ENCODE measurements at regions not wholly inside any gene's neighbourhood (a gene's known extent, or its start where the extent isn't known, plus 50 kb on each side); places are given as distances from the start of the nearest gene placed in this dataset.

- H3K9ac ChIP-seq: no peak overlapping the region
- no peaks in the 10 kb centered on the region for H3K4me1 ChIP-seq (ENCODE audit: insufficient read depth)
- no peaks in the 10 kb centered on the region for H3K27me3 ChIP-seq (replicated peaks; ENCODE audit: insufficient read depth)
- no peak for DNase-seq
- H2AFZ ChIP-seq: no peak overlapping the region
- H3K36me3 ChIP-seq (ENCODE audit: low read depth): no peaks in the 10 kb centered on the region
- 2 to 3% methylated on average over 3 of the region's 3 CpGs for WGBS, 2 experiments (ENCODE audit: low coverage in 1 of 2, low lambda C conversion rate in 2 of 2, missing lambda C conversion rate in 2 of 2)
- no peak overlapping the region for H3K4me2 ChIP-seq (ENCODE audit: unreplicated experiment)
- H3K79me2 ChIP-seq (ENCODE audit: insufficient read depth): no peaks in the 10 kb centered on the region
- H3K9me3 ChIP-seq (ENCODE audit: low read depth): no peaks in the 10 kb centered on the region
- TF ChIP-seq EZH2phosphoT487 (IDR thresholded peaks at IDR 0.05; ENCODE audit: insufficient read depth, low read depth) (no peak), EZH2 (IDR thresholded peaks at IDR 0.05; ENCODE audit: insufficient read depth, poor library complexity, severe bottlenecking) (no peak)
- no peaks in the 10 kb centered on the region for H3K9me2 ChIP-seq (ENCODE audit: insufficient read depth)
- H4K20me1 ChIP-seq (ENCODE audit: insufficient read depth): no peaks in the 10 kb centered on the region
- in situ Hi-C loops (cut with MboI): no loop called here
- H3K4me3 ChIP-seq: no peak overlapping the region
- H3F3A ChIP-seq (ENCODE audit: insufficient read depth): no peaks in the 10 kb centered on the region
- no peak overlapping the region for H3K27ac ChIP-seq
Measured at GRCh38 chr21:24025101-24025500, 1582.2 kb downstream of the MRPL39 start.

DNA sequence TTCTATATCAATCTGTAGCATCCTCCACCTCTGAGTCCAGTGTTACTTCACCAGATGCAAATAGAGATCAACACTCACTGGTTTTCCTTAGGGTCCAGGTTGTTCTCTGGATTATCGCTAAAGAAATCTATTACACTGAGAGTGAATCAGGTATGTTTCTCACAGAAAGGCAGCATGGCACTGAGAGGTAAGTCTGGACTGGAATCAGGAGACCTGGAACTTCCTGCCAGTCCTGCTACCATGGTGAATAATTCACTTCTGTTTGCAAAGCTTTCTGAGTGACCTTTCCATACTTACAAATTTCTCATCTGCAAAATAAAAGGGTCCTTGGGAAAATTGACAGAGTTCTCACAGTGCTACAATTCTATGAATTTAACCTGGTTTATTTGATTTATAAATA is 1583.3 kb downstream of the MRPL39 start:
- H3K79me2 ChIP-seq (ENCODE audit: insufficient read depth): no peaks in the 10 kb centered on the region
- 50 to 68% methylated on average over 1 of the region's 1 CpG for WGBS, 2 experiments (ENCODE audit: low coverage in 1 of 2, low lambda C conversion rate in 2 of 2, missing lambda C conversion rate in 2 of 2)
- H3K4me2 ChIP-seq (ENCODE audit: unreplicated experiment): no peak overlapping the region
- no peak overlapping the region for H2AFZ ChIP-seq
- H3K27ac ChIP-seq: no peak overlapping the region
- no peaks in the 10 kb centered on the region for H3K9me3 ChIP-seq (ENCODE audit: low read depth)
- H3K4me3 ChIP-seq: no peak overlapping the region
- in situ Hi-C loops (cut with MboI): no loop called here
- TF ChIP-seq EZH2 (IDR thresholded peaks at IDR 0.05; ENCODE audit: insufficient read depth, poor library complexity, severe bottlenecking): no peak
- no peak for TF ChIP-seq EZH2phosphoT487 (IDR thresholded peaks at IDR 0.05; ENCODE audit: insufficient read depth, low read depth)
- no peaks in the 10 kb centered on the region for H3F3A ChIP-seq (ENCODE audit: insufficient read depth)
- no peak overlapping the region for H3K9ac ChIP-seq
- H3K27me3 ChIP-seq (replicated peaks; ENCODE audit: insufficient read depth): no peaks in the 10 kb centered on the region
- H3K4me1 ChIP-seq (ENCODE audit: insufficient read depth): no peaks in the 10 kb centered on the region
- no peaks in the 10 kb centered on the region for H3K9me2 ChIP-seq (ENCODE audit: insufficient read depth)
- no peaks in the 10 kb centered on the region for H3K36me3 ChIP-seq (ENCODE audit: low read depth)
- no peaks in the 10 kb centered on the region for H4K20me1 ChIP-seq (ENCODE audit: insufficient read depth)
- DNase-seq: no peak

- Histone ChIP-seq H4K20me1 (ENCODE audit: insufficient read depth) (no peaks in the 10 kb centered on the region), H3K9me2 (ENCODE audit: insufficient read depth) (no peaks in the 10 kb centered on the region), H3K9me3 (ENCODE audit: low read depth) (no peaks in the 10 kb centered on the region), H2AFZ (no peak overlapping the region), H3F3A (ENCODE audit: insufficient read depth) (no peaks in the 10 kb centered on the region), H3K79me2 (ENCODE audit: insufficient read depth) (no peaks in the 10 kb centered on the region), H3K36me3 (ENCODE audit: low read depth) (no peaks in the 10 kb centered on the region), H3K4me3 (no peak overlapping the region), H3K27me3 (replicated peaks; ENCODE audit: insufficient read depth) (no peaks in the 10 kb centered on the region), H3K4me2 (ENCODE audit: unreplicated experiment) (no peak overlapping the region), H3K4me1 (ENCODE audit: insufficient read depth) (no peaks in the 10 kb centered on the region), H3K27ac (no peak overlapping the region), H3K9ac (no peak overlapping the region)
- in situ Hi-C loops (cut with MboI): no loop called here
- WGBS, 2 experiments (ENCODE audit: low coverage in 1 of 2, low lambda C conversion rate in 2 of 2, missing lambda C conversion rate in 2 of 2): 0 to 3% methylated on average over 3 of the region's 3 CpGs
- no peak for TF ChIP-seq EZH2phosphoT487 (IDR thresholded peaks at IDR 0.05; ENCODE audit: insufficient read depth, low read depth)
- TF ChIP-seq EZH2 (IDR thresholded peaks at IDR 0.05; ENCODE audit: insufficient read depth, poor library complexity, severe bottlenecking): no peak
- DNase-seq: no peak
Measured at GRCh38 chr21:24023402-24023801, 1583.9 kb downstream of the MRPL39 start.

GRCh38 chr21:24014381-24014780 is 1592.9 kb downstream of the MRPL39 start:
- Histone ChIP-seq H2AFZ (no peak overlapping the region), H3F3A (ENCODE audit: insufficient read depth) (no peaks in the 10 kb centered on the region), H3K9ac (no peak overlapping the region), H3K27ac (no peak overlapping the region), H3K4me2 (ENCODE audit: unreplicated experiment) (no peak overlapping the region), H3K9me2 (ENCODE audit: insufficient read depth) (no peaks in the 10 kb centered on the region), H3K79me2 (ENCODE audit: insufficient read depth) (no peaks in the 10 kb centered on the region), H3K4me1 (ENCODE audit: insufficient read depth) (no peaks in the 10 kb centered on the region), H3K4me3 (no peak overlapping the region), H3K36me3 (ENCODE audit: low read depth) (no peaks in the 10 kb centered on the region), H4K20me1 (ENCODE audit: insufficient read depth) (no peaks in the 10 kb centered on the region), H3K27me3 (replicated peaks; ENCODE audit: insufficient read depth) (no peaks in the 10 kb centered on the region), H3K9me3 (ENCODE audit: low read depth) (no peaks in the 10 kb centered on the region)
- TF ChIP-seq EZH2 (IDR thresholded peaks at IDR 0.05; ENCODE audit: insufficient read depth, poor library complexity, severe bottlenecking): no peak
- no peak for TF ChIP-seq EZH2phosphoT487 (IDR thresholded peaks at IDR 0.05; ENCODE audit: insufficient read depth, low read depth)
- 35 to 37% methylated on average over 1 of the region's 1 CpG for WGBS, 2 experiments (ENCODE audit: low coverage in 1 of 2, low lambda C conversion rate in 2 of 2, missing lambda C conversion rate in 2 of 2)
- in situ Hi-C loops (cut with MboI): no loop called here
- no peak for DNase-seq

DNA sequence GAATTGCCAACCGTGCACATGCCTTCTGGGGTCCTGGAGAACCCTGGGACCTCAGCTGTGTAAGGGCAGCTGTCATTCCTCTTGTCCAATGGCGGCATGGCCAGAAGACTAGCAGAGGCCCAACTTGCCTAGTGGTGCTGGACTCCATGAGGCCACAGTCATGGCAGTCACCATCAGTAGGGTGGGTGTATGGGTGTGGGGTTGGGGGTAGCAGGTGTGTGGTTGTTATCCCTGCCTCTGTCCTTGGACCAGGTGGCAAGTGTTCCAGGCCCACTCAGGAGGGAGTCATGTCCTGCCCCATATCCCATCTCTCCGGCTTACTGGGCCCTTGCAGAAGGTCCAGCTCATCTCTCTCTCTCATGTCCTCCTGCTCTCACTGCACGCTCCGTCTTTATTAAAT is 1596.2 kb downstream of the MRPL39 start:
- H3K4me2 ChIP-seq (ENCODE audit: unreplicated experiment): no peak overlapping the region
- no peaks in the 10 kb centered on the region for H3F3A ChIP-seq (ENCODE audit: insufficient read depth)
- no peaks in the 10 kb centered on the region for H3K27me3 ChIP-seq (replicated peaks; ENCODE audit: insufficient read depth)
- no peaks in the 10 kb centered on the region for H3K36me3 ChIP-seq (ENCODE audit: low read depth)
- no peaks in the 10 kb centered on the region for H3K9me2 ChIP-seq (ENCODE audit: insufficient read depth)
- no peak overlapping the region for H3K27ac ChIP-seq
- H4K20me1 ChIP-seq (ENCODE audit: insufficient read depth): no peaks in the 10 kb centered on the region
- 18 to 21% methylated on average over 5 of the region's 5 CpGs for WGBS, 2 experiments (ENCODE audit: low coverage in 1 of 2, low lambda C conversion rate in 2 of 2, missing lambda C conversion rate in 2 of 2)
- no peak overlapping the region for H3K9ac ChIP-seq
- H2AFZ ChIP-seq: no peak overlapping the region
- no peaks in the 10 kb centered on the region for H3K79me2 ChIP-seq (ENCODE audit: insufficient read depth)
- H3K4me1 ChIP-seq (ENCODE audit: insufficient read depth): no peaks in the 10 kb centered on the region
- TF ChIP-seq EZH2 (IDR thresholded peaks at IDR 0.05; ENCODE audit: insufficient read depth, poor library complexity, severe bottlenecking) (no peak), EZH2phosphoT487 (IDR thresholded peaks at IDR 0.05; ENCODE audit: insufficient read depth, low read depth) (no peak)
- peaks cover 4% of the 10 kb centered on the region for H3K9me3 ChIP-seq (ENCODE audit: low read depth)
- H3K4me3 ChIP-seq: no peak overlapping the region
- in situ Hi-C loops (cut with MboI): no loop called here
- no peak for DNase-seq

Data from GM23248 (cell line).